DOHH2 (cell line): ENCODE measurements at regions not wholly inside any gene's neighbourhood (a gene's known extent, or its start where the extent isn't known, plus 50 kb on each side); places are given as distances from the start of the nearest gene placed in this dataset.

ENCODE experiments used
- H3F3A ChIP-seq: fragments of 200-600 bp; sonication (generic), shearing (Covaris generic); 2 replicates; pipeline ENCODE4 v1.6.0; 2016; ENCODE audit warnings: antibody characterized with exemption, mild to moderate bottlenecking; ENCODE audit not compliant: control insufficient read depth, insufficient read depth
- H3K27ac ChIP-seq: fragments of 200-600 bp; sonication (generic); 2 replicates; pipeline ENCODE4 v1.5.1; 2014; ENCODE audit warnings: low read depth, mild to moderate bottlenecking, low read length, moderate library complexity
- H3K27me3 ChIP-seq: fragments of 200-600 bp; sonication (generic); 2 replicates; pipeline ENCODE4 v1.6.1; 2014; ENCODE audit warnings: mild to moderate bottlenecking, low read length, mixed read lengths; ENCODE audit not compliant: control insufficient read depth
- H3K36me3 ChIP-seq: fragments of 200-600 bp; sonication (generic); 2 replicates; pipeline ENCODE4 v1.6.1; 2014; ENCODE audit warnings: mild to moderate bottlenecking, low read length, moderate library complexity, mixed read lengths; ENCODE audit not compliant: control insufficient read depth
- H3K4me1 ChIP-seq: fragments of 200-600 bp; sonication (generic); 2 replicates; pipeline ENCODE4 v1.6.1; 2014; ENCODE audit warnings: mild to moderate bottlenecking, low read length, mixed read lengths; ENCODE audit not compliant: control insufficient read depth
- H3K4me2 ChIP-seq: fragments of 200-600 bp; sonication (generic); 2 replicates; pipeline ENCODE4 v1.6.0; 2014; ENCODE audit warnings: mild to moderate bottlenecking, low read length, moderate library complexity
- H3K4me3 ChIP-seq: fragments of 200-600 bp; sonication (generic); 2 replicates; pipeline ENCODE4 v1.5.1; 2014; ENCODE audit warnings: mild to moderate bottlenecking, low read length, mixed read lengths
- H3K79me2 ChIP-seq: fragments of 200-600 bp; sonication (generic); 2 replicates; pipeline ENCODE4 v1.6.1; 2014; ENCODE audit warnings: mild to moderate bottlenecking, low read length, mixed read lengths; ENCODE audit not compliant: control insufficient read depth
- H3K9me2 ChIP-seq: fragments of 200-600 bp; sonication (generic); replicated peaks from 2 replicates; pipeline ENCODE4 v1.6.1; 2014; ENCODE audit warnings: mild to moderate bottlenecking, low read length, mixed read lengths; ENCODE audit not compliant: control insufficient read depth
- H3K9me3 ChIP-seq: fragments of 200-600 bp; sonication (generic); 2 replicates; pipeline ENCODE4 v1.6.1; 2014; ENCODE audit warnings: antibody characterized with exemption, low read length, mixed read lengths; ENCODE audit not compliant: control insufficient read depth, insufficient read depth
- H4K20me1 ChIP-seq: fragments of 200-600 bp; sonication (generic); 2 replicates; pipeline ENCODE4 v1.6.0; 2014; ENCODE audit warnings: low read depth, mild to moderate bottlenecking, antibody characterized with exemption, low read length, moderate library complexity; ENCODE audit not compliant: control insufficient read depth, insufficient read depth
- EZH2phosphoT487 ChIP-seq: fragments of 200-600 bp; sonication (generic); IDR thresholded peaks from 2 replicates; pipeline ENCODE4 v1.6.1; 2017; ENCODE audit warnings: borderline replicate concordance, mild to moderate bottlenecking, antibody characterized with exemption, low read length, moderate library complexity, mixed read lengths
- TF ChIP-seq, protein P1 (sequence below): fragments of 200-600 bp; sonication (generic); IDR thresholded peaks from one replicate; pipeline ENCODE4 v1.5.1; 2014; ENCODE audit warnings: antibody characterized with exemption, mild to moderate bottlenecking, low read depth, low read length; ENCODE audit not compliant: poor library complexity, severe bottlenecking

DNA sequence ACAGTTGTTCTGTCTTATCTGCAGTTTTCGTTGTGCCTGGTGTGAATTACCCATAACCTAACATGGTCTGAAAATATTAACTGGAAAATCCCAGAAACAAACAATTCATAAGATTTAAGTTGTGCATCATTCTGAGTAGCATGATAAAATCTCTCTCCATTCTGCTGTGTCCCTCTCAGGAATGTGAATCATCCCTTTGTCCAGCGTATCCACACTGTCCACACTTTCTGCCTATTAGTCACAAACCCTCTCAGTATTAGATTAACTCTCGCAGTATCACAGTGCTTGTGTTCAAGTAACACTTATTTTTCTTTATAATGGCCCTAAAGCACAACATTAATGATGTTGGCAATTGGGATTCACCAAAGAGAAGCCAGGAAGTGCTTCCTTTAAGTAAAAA, 203.2 kb downstream of the CGGBP1 start:
- Histone ChIP-seq H3K79me2 (no peaks in the 10 kb centered on the region), H3K4me3 (no peak overlapping the region), H3K9me3 (no peaks in the 10 kb centered on the region), H3F3A (no peaks in the 10 kb centered on the region), H3K27me3 (no peaks in the 10 kb centered on the region), H3K4me1 (0 out of 2 replicates have a peak, but pooled peaks cover 3% of the 10 kb centered on the region), H3K27ac (no peak overlapping the region), H4K20me1 (no peaks in the 10 kb centered on the region), H3K36me3 (no peaks in the 10 kb centered on the region), H3K4me2 (no peak overlapping the region), H3K9me2 (no peaks in the 10 kb centered on the region)
- no peak for TF ChIP-seq EZH2phosphoT487
- TF ChIP-seq, protein P1, sequence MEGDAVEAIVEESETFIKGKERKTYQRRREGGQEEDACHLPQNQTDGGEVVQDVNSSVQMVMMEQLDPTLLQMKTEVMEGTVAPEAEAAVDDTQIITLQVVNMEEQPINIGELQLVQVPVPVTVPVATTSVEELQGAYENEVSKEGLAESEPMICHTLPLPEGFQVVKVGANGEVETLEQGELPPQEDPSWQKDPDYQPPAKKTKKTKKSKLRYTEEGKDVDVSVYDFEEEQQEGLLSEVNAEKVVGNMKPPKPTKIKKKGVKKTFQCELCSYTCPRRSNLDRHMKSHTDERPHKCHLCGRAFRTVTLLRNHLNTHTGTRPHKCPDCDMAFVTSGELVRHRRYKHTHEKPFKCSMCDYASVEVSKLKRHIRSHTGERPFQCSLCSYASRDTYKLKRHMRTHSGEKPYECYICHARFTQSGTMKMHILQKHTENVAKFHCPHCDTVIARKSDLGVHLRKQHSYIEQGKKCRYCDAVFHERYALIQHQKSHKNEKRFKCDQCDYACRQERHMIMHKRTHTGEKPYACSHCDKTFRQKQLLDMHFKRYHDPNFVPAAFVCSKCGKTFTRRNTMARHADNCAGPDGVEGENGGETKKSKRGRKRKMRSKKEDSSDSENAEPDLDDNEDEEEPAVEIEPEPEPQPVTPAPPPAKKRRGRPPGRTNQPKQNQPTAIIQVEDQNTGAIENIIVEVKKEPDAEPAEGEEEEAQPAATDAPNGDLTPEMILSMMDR = no peak

DNA sequence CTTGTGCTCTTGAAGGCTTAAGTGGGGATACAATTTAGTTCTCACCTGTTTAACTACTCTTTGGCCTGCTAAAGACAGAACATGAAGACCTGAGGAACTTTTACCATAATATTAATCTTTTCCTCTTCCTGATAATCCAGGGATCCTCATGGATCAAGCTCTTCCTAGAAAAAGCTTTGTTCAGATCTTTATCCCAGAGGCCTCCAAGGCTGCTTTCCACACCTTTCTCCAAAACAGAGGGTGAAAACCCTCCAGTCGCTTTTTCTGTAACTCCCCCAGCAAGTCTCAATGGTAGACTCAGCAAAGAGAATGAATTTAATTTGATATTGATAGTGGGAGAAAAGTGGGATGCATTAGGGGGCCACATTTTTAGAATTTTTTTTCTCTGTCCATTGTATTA, 203.6 kb downstream of the CGGBP1 start:
- H3K36me3 ChIP-seq = no peaks in the 10 kb centered on the region
- H3K9me3 ChIP-seq = no peaks in the 10 kb centered on the region
- H3K4me3 ChIP-seq = no peak overlapping the region
- no peak for TF ChIP-seq EZH2phosphoT487
- TF ChIP-seq, protein P1 = no peak
- H3F3A ChIP-seq = no peaks in the 10 kb centered on the region
- H4K20me1 ChIP-seq = no peaks in the 10 kb centered on the region
- no peaks in the 10 kb centered on the region for H3K9me2 ChIP-seq
- H3K27me3 ChIP-seq = no peaks in the 10 kb centered on the region
- no peak overlapping the region for H3K27ac ChIP-seq
- H3K79me2 ChIP-seq = no peaks in the 10 kb centered on the region
- H3K4me2 ChIP-seq = no peak overlapping the region
- 0 out of 2 replicates have a peak, but pooled peaks cover 3% of the 10 kb centered on the region for H3K4me1 ChIP-seq

DNA sequence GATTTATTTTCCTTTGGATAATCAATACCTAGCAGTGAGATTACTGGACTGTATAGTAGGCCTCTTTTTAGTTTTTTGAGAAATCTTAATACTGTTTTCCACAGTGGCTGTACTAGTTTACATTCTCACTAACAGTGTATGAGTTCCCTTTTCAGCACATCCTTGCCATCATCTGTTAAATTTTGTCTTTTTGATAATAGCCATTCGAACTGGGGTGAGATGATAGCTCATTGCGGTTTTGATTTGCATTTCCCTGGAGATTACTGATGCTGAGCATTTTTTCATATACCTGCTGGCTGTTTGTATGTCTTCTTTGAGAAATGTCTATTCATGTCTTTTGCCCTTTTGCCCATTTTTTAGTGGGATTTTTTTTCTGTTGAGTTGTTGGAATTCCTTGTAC, 210.8 kb downstream of the CGGBP1 start:
- no peaks in the 10 kb centered on the region for H3K27me3 ChIP-seq
- no peaks in the 10 kb centered on the region for H3K9me3 ChIP-seq
- no peak for TF ChIP-seq EZH2phosphoT487
- TF ChIP-seq, protein P1 = no peak
- no peaks in the 10 kb centered on the region for H3K79me2 ChIP-seq
- H3K9me2 ChIP-seq = no peaks in the 10 kb centered on the region
- H3K4me2 ChIP-seq = 0 out of 2 replicates have a peak overlapping the region, but pooled peaks have one; percentile 26
- H4K20me1 ChIP-seq = no peaks in the 10 kb centered on the region
- no peak overlapping the region for H3K4me3 ChIP-seq
- H3F3A ChIP-seq = no peaks in the 10 kb centered on the region
- H3K4me1 ChIP-seq = peaks cover 6% of the 10 kb centered on the region
- H3K27ac ChIP-seq = no peak overlapping the region
- H3K36me3 ChIP-seq = no peaks in the 10 kb centered on the region

DNA sequence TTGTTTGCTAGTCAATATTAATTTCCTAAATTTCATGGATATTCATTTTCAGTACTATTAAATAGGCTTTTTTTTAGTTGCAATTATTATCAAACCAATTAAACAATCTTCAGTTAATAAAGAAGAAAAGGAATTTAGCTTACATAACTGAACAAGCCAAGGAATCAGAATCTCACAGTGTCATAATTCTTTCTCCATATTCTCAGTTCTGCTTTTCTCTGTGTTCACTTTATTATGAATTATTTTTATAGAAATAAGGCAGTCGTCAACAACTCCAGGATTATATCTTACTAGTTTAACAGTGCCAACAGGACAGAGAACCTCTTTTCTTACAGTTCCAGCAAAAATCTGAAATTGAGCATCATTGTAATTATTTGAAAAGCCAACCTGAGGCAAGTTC, 221.7 kb downstream of the CGGBP1 start:
- no peaks in the 10 kb centered on the region for H4K20me1 ChIP-seq
- H3K36me3 ChIP-seq = no peaks in the 10 kb centered on the region
- no peaks in the 10 kb centered on the region for H3K4me1 ChIP-seq
- no peaks in the 10 kb centered on the region for H3K27me3 ChIP-seq
- H3K9me2 ChIP-seq = no peaks in the 10 kb centered on the region
- H3K79me2 ChIP-seq = no peaks in the 10 kb centered on the region
- no peaks in the 10 kb centered on the region for H3F3A ChIP-seq
- no peak overlapping the region for H3K4me2 ChIP-seq
- H3K4me3 ChIP-seq = no peak overlapping the region
- peaks cover 5% of the 10 kb centered on the region; the same call in 1 of the 2 replicates for H3K9me3 ChIP-seq
- TF ChIP-seq, protein P1 = no peak
- no peak overlapping the region for H3K27ac ChIP-seq
